ENCODE measurements at regions not wholly inside any gene's neighbourhood (a gene's known extent, or its start where the extent isn't known, plus 50 kb on each side); places are given as distances from the start of the nearest gene placed in this dataset.

DNA sequence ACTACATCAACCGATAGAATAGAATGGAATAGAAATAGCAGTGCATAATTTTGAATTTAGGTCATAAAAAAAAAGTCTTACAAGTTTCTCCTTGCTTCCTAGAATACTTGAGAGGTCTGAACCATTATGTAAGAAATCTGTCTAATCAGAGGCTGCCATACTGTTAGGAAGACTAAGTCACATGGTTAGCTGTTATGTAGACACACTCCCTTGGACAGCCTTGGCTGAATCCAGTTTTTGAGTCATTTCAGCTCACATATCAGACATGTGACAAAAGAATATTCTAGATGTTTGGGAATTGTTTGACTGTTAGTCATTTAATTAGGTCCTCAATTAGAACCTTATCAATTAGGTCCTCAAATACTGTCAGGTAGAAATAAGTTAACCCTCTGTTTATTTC is 1601.4 kb downstream of the GRIK2 start:
- intact Hi-C loops (cut with micrococcal nuclease; ENCODE audit: unreplicated experiment) (no loop called here), in situ Hi-C loops (cut with HindIII; ENCODE audit: low pct_unique_long_range_greater_than_20kb, low sequenced_read_pairs) (no loop called here)
- BruUV-seq (replicated peaks), result no TSS peak
- TF ChIP-seq TCF7L2 (IDR thresholded peaks at IDR 0.05; ENCODE audit: low read depth, low read length), result no peak
- no peak for TF ChIP-seq POLR2AphosphoS5 (IDR thresholded peaks at IDR 0.05; ENCODE audit: low read depth, low read length)
- no peak for TF ChIP-seq SIN3A (IDR thresholded peaks at IDR 0.05; ENCODE audit: borderline replicate concordance, insufficient read depth, low read depth, low read length)
- TF ChIP-seq, protein P1, sequence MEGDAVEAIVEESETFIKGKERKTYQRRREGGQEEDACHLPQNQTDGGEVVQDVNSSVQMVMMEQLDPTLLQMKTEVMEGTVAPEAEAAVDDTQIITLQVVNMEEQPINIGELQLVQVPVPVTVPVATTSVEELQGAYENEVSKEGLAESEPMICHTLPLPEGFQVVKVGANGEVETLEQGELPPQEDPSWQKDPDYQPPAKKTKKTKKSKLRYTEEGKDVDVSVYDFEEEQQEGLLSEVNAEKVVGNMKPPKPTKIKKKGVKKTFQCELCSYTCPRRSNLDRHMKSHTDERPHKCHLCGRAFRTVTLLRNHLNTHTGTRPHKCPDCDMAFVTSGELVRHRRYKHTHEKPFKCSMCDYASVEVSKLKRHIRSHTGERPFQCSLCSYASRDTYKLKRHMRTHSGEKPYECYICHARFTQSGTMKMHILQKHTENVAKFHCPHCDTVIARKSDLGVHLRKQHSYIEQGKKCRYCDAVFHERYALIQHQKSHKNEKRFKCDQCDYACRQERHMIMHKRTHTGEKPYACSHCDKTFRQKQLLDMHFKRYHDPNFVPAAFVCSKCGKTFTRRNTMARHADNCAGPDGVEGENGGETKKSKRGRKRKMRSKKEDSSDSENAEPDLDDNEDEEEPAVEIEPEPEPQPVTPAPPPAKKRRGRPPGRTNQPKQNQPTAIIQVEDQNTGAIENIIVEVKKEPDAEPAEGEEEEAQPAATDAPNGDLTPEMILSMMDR (IDR thresholded peaks at IDR 0.05), result no peak
- TF ChIP-seq, protein P2, sequence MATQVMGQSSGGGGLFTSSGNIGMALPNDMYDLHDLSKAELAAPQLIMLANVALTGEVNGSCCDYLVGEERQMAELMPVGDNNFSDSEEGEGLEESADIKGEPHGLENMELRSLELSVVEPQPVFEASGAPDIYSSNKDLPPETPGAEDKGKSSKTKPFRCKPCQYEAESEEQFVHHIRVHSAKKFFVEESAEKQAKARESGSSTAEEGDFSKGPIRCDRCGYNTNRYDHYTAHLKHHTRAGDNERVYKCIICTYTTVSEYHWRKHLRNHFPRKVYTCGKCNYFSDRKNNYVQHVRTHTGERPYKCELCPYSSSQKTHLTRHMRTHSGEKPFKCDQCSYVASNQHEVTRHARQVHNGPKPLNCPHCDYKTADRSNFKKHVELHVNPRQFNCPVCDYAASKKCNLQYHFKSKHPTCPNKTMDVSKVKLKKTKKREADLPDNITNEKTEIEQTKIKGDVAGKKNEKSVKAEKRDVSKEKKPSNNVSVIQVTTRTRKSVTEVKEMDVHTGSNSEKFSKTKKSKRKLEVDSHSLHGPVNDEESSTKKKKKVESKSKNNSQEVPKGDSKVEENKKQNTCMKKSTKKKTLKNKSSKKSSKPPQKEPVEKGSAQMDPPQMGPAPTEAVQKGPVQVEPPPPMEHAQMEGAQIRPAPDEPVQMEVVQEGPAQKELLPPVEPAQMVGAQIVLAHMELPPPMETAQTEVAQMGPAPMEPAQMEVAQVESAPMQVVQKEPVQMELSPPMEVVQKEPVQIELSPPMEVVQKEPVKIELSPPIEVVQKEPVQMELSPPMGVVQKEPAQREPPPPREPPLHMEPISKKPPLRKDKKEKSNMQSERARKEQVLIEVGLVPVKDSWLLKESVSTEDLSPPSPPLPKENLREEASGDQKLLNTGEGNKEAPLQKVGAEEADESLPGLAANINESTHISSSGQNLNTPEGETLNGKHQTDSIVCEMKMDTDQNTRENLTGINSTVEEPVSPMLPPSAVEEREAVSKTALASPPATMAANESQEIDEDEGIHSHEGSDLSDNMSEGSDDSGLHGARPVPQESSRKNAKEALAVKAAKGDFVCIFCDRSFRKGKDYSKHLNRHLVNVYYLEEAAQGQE (IDR thresholded peaks at IDR 0.05; ENCODE audit: insufficient read depth in 1 of 2, low read depth in 2 of 2, low read length in 1 of 2), result no peak
- ChIA-PET POLR2A (no interaction called here), CTCF (no interaction called here)
- Histone ChIP-seq H3K27me3 (ENCODE audit: control insufficient read depth, insufficient read depth, low read length) (no peaks in the 10 kb centered on the region), H3K27ac (ENCODE audit: low read length) (no peak overlapping the region), H3K4me3 (ENCODE audit: low read depth in 2 of 2, low read length in 2 of 2) (no peak overlapping the region), H3K4me1 (ENCODE audit: control insufficient read depth, insufficient read depth, low read length) (no peaks in the 10 kb centered on the region), H3K36me3 (ENCODE audit: control insufficient read depth, insufficient read depth, low read length) (no peaks in the 10 kb centered on the region), H3K9me3 (ENCODE audit: control insufficient read depth, insufficient read depth, low read depth, low read length) (no peaks in the 10 kb centered on the region)
- no peak for DNase-seq (ENCODE audit: low read depth, low spot score)
- ATAC-seq, result no peak

DNA sequence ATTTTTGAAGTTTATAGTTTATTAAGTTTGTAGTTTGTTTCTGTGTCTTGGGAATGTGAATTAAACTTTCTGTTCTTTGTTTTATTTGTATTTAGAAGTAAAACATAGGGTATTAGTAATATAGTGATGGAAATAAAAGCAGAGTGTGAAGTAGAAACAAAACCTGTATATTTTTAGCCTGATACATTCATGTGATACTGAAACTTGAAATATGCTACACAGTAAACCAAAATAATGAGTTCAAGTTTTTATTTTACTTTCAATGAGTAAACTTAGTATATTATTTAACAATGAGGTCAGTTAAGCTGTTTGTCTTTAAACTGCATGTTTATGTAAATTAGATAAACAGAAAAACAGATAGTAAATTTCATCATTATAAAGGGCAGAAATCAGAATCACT is 1592.6 kb downstream of the GRIK2 start:
- ATAC-seq (no peak), DNase-seq (ENCODE audit: low read depth, low spot score) (no peak)
- POLR2A ChIA-PET, result no interaction called here
- CTCF ChIA-PET, result no interaction called here
- Histone ChIP-seq H3K27ac (ENCODE audit: low read length) (no peak overlapping the region), H3K4me1 (ENCODE audit: control insufficient read depth, insufficient read depth, low read length) (no peaks in the 10 kb centered on the region), H3K27me3 (ENCODE audit: control insufficient read depth, insufficient read depth, low read length) (no peaks in the 10 kb centered on the region), H3K9me3 (ENCODE audit: control insufficient read depth, insufficient read depth, low read depth, low read length) (no peaks in the 10 kb centered on the region), H3K4me3 (ENCODE audit: low read depth in 2 of 2, low read length in 2 of 2) (no peak overlapping the region), H3K36me3 (ENCODE audit: control insufficient read depth, insufficient read depth, low read length) (no peaks in the 10 kb centered on the region)
- no peak for TF ChIP-seq TCF7L2 (IDR thresholded peaks at IDR 0.05; ENCODE audit: low read depth, low read length)
- TF ChIP-seq POLR2AphosphoS5 (IDR thresholded peaks at IDR 0.05; ENCODE audit: low read depth, low read length), result no peak
- no peak for TF ChIP-seq SIN3A (IDR thresholded peaks at IDR 0.05; ENCODE audit: borderline replicate concordance, insufficient read depth, low read depth, low read length)
- TF ChIP-seq, protein P2 (IDR thresholded peaks at IDR 0.05; ENCODE audit: insufficient read depth in 1 of 2, low read depth in 2 of 2, low read length in 1 of 2), result no peak
- in situ Hi-C loops (cut with HindIII; ENCODE audit: low pct_unique_long_range_greater_than_20kb, low sequenced_read_pairs), result no loop called here
- BruUV-seq (replicated peaks), result no TSS peak
- intact Hi-C loops (cut with micrococcal nuclease; ENCODE audit: unreplicated experiment), result no loop called here

All from Panc1 (cell line).